H9 (cell line): ENCODE measurements at regions not wholly inside any gene's neighbourhood (a gene's known extent, or its start where the extent isn't known, plus 50 kb on each side); places are given as distances from the start of the nearest gene placed in this dataset.

ENCODE experiments used
- DNase-seq: peaks from one replicate; pipeline ENCODE4 v3.0.0-alpha.2; 2017
- H2AFZ ChIP-seq: one replicate; pipeline ENCODE4 v1.6.1; 2013; ENCODE audit warnings: mild to moderate bottlenecking, low read length, control low read depth, moderate library complexity
- H2AK5ac ChIP-seq: 2 replicates; pipeline ENCODE4 v1.6.1; 2013; ENCODE audit warnings: low read length, control low read depth, mixed read lengths; ENCODE audit not compliant: insufficient read length
- H2BK120ac ChIP-seq: one replicate; pipeline ENCODE4 v1.6.1; 2013; ENCODE audit warnings: low read depth, mild to moderate bottlenecking, low read length, control low read depth, inconsistent platforms; ENCODE audit not compliant: poor library complexity, severe bottlenecking
- H2BK12ac ChIP-seq: 2 replicates; pipeline ENCODE4 v1.6.1; 2013; ENCODE audit warnings: low read length, control low read depth, mixed read lengths, low read depth; ENCODE audit not compliant: insufficient read length
- H2BK15ac ChIP-seq: 2 replicates; pipeline ENCODE4 v1.6.1; 2013; ENCODE audit warnings: low read depth, low read length, control low read depth
- H2BK20ac ChIP-seq: one replicate; pipeline ENCODE4 v1.6.1; 2013; ENCODE audit warnings: low read depth, mild to moderate bottlenecking, low read length, control low read depth, inconsistent platforms; ENCODE audit not compliant: poor library complexity, severe bottlenecking
- H2BK5ac ChIP-seq: 2 replicates; pipeline ENCODE4 v1.6.1; 2013; ENCODE audit warnings: low read length, control low read depth, mixed read lengths; ENCODE audit not compliant: insufficient read length
- H3K14ac ChIP-seq: 2 replicates; pipeline ENCODE4 v1.6.1; 2013; ENCODE audit warnings: low read length, control low read depth; ENCODE audit not compliant: insufficient read depth
- H3K18ac ChIP-seq: 2 replicates; pipeline ENCODE4 v1.6.1; 2013; ENCODE audit warnings: low read depth, mild to moderate bottlenecking, mixed read lengths, low read length, control low read depth; ENCODE audit not compliant: insufficient read length
- H3K23ac ChIP-seq: 2 replicates; pipeline ENCODE4 v1.6.1; 2013; ENCODE audit warnings: low read length, control low read depth, mixed read lengths, low read depth; ENCODE audit not compliant: insufficient read length
- H3K23me2 ChIP-seq: 2 replicates; pipeline ENCODE4 v1.6.1; 2013; ENCODE audit warnings: low read depth, mild to moderate bottlenecking, mixed read lengths, low read length, control low read depth; ENCODE audit not compliant: insufficient read length, poor library complexity, severe bottlenecking
- H3K27ac ChIP-seq: 2 replicates; pipeline ENCODE4 v1.5.1; 2013; ENCODE audit warnings: low read length, control low read depth, mixed read lengths, low read depth; ENCODE audit not compliant: insufficient read length
- H3K27me3 ChIP-seq: 2 replicates; pipeline ENCODE4 v1.6.1; 2013; ENCODE audit warnings: low read length, control low read depth, inconsistent platforms; ENCODE audit not compliant: insufficient read depth
- H3K4ac ChIP-seq: 2 replicates; pipeline ENCODE4 v1.6.1; 2013; ENCODE audit warnings: low read depth, mild to moderate bottlenecking, control low read depth, inconsistent platforms, low read length, moderate library complexity
- H3K4me1 ChIP-seq: 2 replicates; pipeline ENCODE4 v1.6.1; 2013; ENCODE audit warnings: low read length, control low read depth, inconsistent platforms; ENCODE audit not compliant: insufficient read depth
- H3K4me2 ChIP-seq: 2 replicates; pipeline ENCODE4 v1.6.1; 2013; ENCODE audit warnings: low read length, control low read depth, mixed read lengths; ENCODE audit not compliant: insufficient read length, insufficient read depth
- H3K56ac ChIP-seq: 2 replicates; pipeline ENCODE4 v1.6.1; 2013; ENCODE audit warnings: low read depth, mild to moderate bottlenecking, mixed read lengths, low read length, control low read depth; ENCODE audit not compliant: insufficient read length
- H3K79me1 ChIP-seq: 2 replicates; pipeline ENCODE4 v1.6.1; 2013; ENCODE audit warnings: low read depth, mild to moderate bottlenecking, moderate library complexity, low read length, control low read depth, inconsistent platforms; ENCODE audit not compliant: insufficient read depth, poor library complexity, severe bottlenecking
- H3K79me2 ChIP-seq: 2 replicates; pipeline ENCODE4 v1.6.1; 2013; ENCODE audit warnings: low read length, control low read depth, inconsistent platforms; ENCODE audit not compliant: insufficient read depth
- H3K9ac ChIP-seq: 2 replicates; pipeline ENCODE4 v1.6.1; 2013; ENCODE audit warnings: low read length, control low read depth, mixed read lengths; ENCODE audit not compliant: insufficient read length; ENCODE audit errors: extremely low read depth
- H3K9me3 ChIP-seq: one replicate; pipeline ENCODE4 v1.6.1; 2013; ENCODE audit warnings: low read depth, low read length, inconsistent platforms; ENCODE audit not compliant: control insufficient read depth
- H3T11ph ChIP-seq: one replicate; pipeline ENCODE4 v1.6.1; 2013; ENCODE audit warnings: mild to moderate bottlenecking, low read length, control low read depth, inconsistent platforms
- H4K20me1 ChIP-seq: one replicate; pipeline ENCODE4 v1.6.1; 2013; ENCODE audit not compliant: control insufficient read depth, insufficient read length, insufficient read depth
- H4K5ac ChIP-seq: 2 replicates; pipeline ENCODE4 v1.6.1; 2013; ENCODE audit warnings: low read depth, mild to moderate bottlenecking, mixed read lengths, low read length, control low read depth; ENCODE audit not compliant: insufficient read length
- H4K8ac ChIP-seq: replicated peaks from 2 replicates; pipeline ENCODE4 v1.6.1; 2013; ENCODE audit warnings: low read length, control low read depth, mixed read lengths, low read depth; ENCODE audit not compliant: insufficient read length
- H4K91ac ChIP-seq: 2 replicates; pipeline ENCODE4 v1.6.1; 2013; ENCODE audit warnings: low read depth, mild to moderate bottlenecking, moderate library complexity, mixed read lengths, low read length, control low read depth; ENCODE audit not compliant: insufficient read length
- H3K27ac Mint-ChIP-seq, 3 experiments: 2 replicates in 2 of 3; 3 replicates in 1 of 3; pipeline ENCODE4 v1.8.0; 2020 to 2021; ENCODE audit warnings: mixed read lengths in 3 of 3, mild to moderate bottlenecking in 1 of 3, moderate library complexity in 1 of 3
- H3K27me3 Mint-ChIP-seq: 2 replicates; pipeline ENCODE4 v1.8.0; 2021; ENCODE audit warnings: low read depth, mild to moderate bottlenecking, moderate library complexity, mixed read lengths
- H3K36me3 Mint-ChIP-seq, 3 experiments: 2 replicates in 2 of 3; 3 replicates in 1 of 3; pipeline ENCODE4 v1.8.0; 2020 to 2021; ENCODE audit warnings: low read depth in 3 of 3, mixed read lengths in 3 of 3; ENCODE audit not compliant: insufficient read depth in 1 of 3
- H3K4me1 Mint-ChIP-seq, 2 experiments: 2 replicates each; pipeline ENCODE4 v1.8.0; 2020; ENCODE audit warnings: mixed read lengths in 2 of 2
- H3K4me3 Mint-ChIP-seq, 2 experiments: 2 replicates in 1 of 2; 3 replicates in 1 of 2; pipeline ENCODE4 v1.8.0; 2020 to 2021; ENCODE audit warnings: mild to moderate bottlenecking in 2 of 2, mixed read lengths in 2 of 2, moderate library complexity in 1 of 2
- H3K9me3 Mint-ChIP-seq, 2 experiments: 2 replicates in 1 of 2; 3 replicates in 1 of 2; pipeline ENCODE4 v1.8.0; 2020; ENCODE audit warnings: mild to moderate bottlenecking in 2 of 2, mixed read lengths in 2 of 2, moderate library complexity in 1 of 2
- CTCF ChIP-seq: fragments of 200-600 bp; sonication (generic); conservative IDR thresholded peaks from 3 replicates; pipeline ENCODE4 v1.8.0; 2021; ENCODE audit warnings: antibody characterized with exemption, mild to moderate bottlenecking
- WGBS: extraction: QIAGEN DNeasy Blood & Tissue Kit; methylation state at CpG from one replicate; pipeline ENCODE4 v1.1.7; 2013; ENCODE audit warnings: missing lambda C conversion rate, low lambda C conversion rate, mixed read lengths; ENCODE audit not compliant: insufficient read length; ENCODE audit errors: extremely low coverage; 5-methylcytosine and 5-hydroxymethylcytosine counted together

- H3K4me2 ChIP-seq = no peak overlapping the region
- H2AFZ ChIP-seq = no peak overlapping the region
- no peaks in the 10 kb centered on the region for H3K9me3 ChIP-seq
- no peak overlapping the region for H3K9ac ChIP-seq
- no peak overlapping the region for H2BK120ac ChIP-seq
- no peak overlapping the region for H4K8ac ChIP-seq
- no peak overlapping the region for H2AK5ac ChIP-seq
- Mint-ChIP-seq H3K9me3 (no peaks in the 10 kb centered on the region), H3K27me3 (no peaks in the 10 kb centered on the region), H3K4me3 (no peak overlapping the region), H3K36me3 (no peaks in the 10 kb centered on the region; a peak in 1 of 7 replicates), H3K4me1 (no peaks in the 10 kb centered on the region), H3K27ac (no peak overlapping the region)
- no peak overlapping the region for H3K23ac ChIP-seq
- H3K4ac ChIP-seq = no peak overlapping the region
- no peak overlapping the region for H2BK12ac ChIP-seq
- no peak overlapping the region for H3K14ac ChIP-seq
- H3K79me1 ChIP-seq = no peaks in the 10 kb centered on the region
- H3K56ac ChIP-seq = no peak overlapping the region
- H3K79me2 ChIP-seq = no peaks in the 10 kb centered on the region
- no peak overlapping the region for H2BK20ac ChIP-seq
- no peak overlapping the region for H4K5ac ChIP-seq
- no peak overlapping the region for H3K27ac ChIP-seq
- no CpG with 5 or more reads among the region's 2 CpGs for WGBS
- no peak overlapping the region for H2BK15ac ChIP-seq
- no peaks in the 10 kb centered on the region for H4K20me1 ChIP-seq
- H3K18ac ChIP-seq = no peak overlapping the region
- H2BK5ac ChIP-seq = no peak overlapping the region
- no peak for DNase-seq
- H3K4me1 ChIP-seq = no peaks in the 10 kb centered on the region
- no peak overlapping the region for H4K91ac ChIP-seq
- no peak for TF ChIP-seq CTCF
- no peak overlapping the region for H3T11ph ChIP-seq
- H3K27me3 ChIP-seq = no peaks in the 10 kb centered on the region
- H3K23me2 ChIP-seq = no peaks in the 10 kb centered on the region
Measured at GRCh38 chr7:49417034-49417433, 356.4 kb upstream of the VWC2 start.
